HepG2 (cell line): ENCODE measurements at regions not wholly inside any gene's neighbourhood (a gene's known extent, or its start where the extent isn't known, plus 50 kb on each side); places are given as distances from the start of the nearest gene placed in this dataset.

Experiments
- ATAC-seq: fragments of 200-7000 bp; cut with Tn5 transposase; 3 replicates; pipeline ENCODE4 v1.9.1; 2020; ENCODE audit warnings: mild to moderate bottlenecking, moderate library complexity
- BruUV-seq: library from RNA; stranded (reverse); fragments of 400-500 nt; replicated peaks from 2 replicates; lab custom pipeline; 2021; lab: Mats Ljungman, UMichigan
- CTCF ChIA-PET: fragments of 300-600 bp; formaldehyde crosslinking; extraction: SDS; loops from one replicate; lab custom pipeline; 2021; ENCODE audit warnings: low total read pairs, inconsistent platforms, low intra/inter-chr PET ratio; lab: Yijun Ruan, JAX
- POLR2A ChIA-PET: fragments of 350-600 bp; sonication (Branson Sonifier 250); formaldehyde crosslinking; loops from one replicate; lab custom pipeline; 2020; ENCODE audit warnings: antibody characterized with exemption, inconsistent platforms; lab: Yijun Ruan, JAX
- DNase-seq: peaks from one replicate; pipeline ENCODE4 v3.0.0-alpha.2; 2015; ENCODE audit warnings: low spot score
- FAIRE-seq: peaks from 3 replicates; lab custom pipeline; 2011; peaks lifted over from hg19 to GRCh38; lab: Jason Lieb, UNC
- H2AFZ ChIP-seq: one replicate; pipeline ENCODE4 v1.6.1; 2011; ENCODE audit warnings: low read length, inconsistent platforms
- H3K27ac ChIP-seq: fragments of 300-600 bp; 3 replicates; pipeline ENCODE4 v1.8.0; 2011; ENCODE audit warnings: mixed run types, mild to moderate bottlenecking, mixed read lengths, low read length, inconsistent platforms; ENCODE audit not compliant: insufficient read depth; ENCODE audit errors: extremely low read length
- H3K27me3 ChIP-seq, 2 experiments: fragments of 200-600 bp in 1 of 2; 2 replicates in 1 of 2; 3 replicates in 1 of 2; pipeline versions ENCODE4 v1.6.0 to v1.8.0; 2011; ENCODE audit warnings: low read length in 2 of 2, mild to moderate bottlenecking in 2 of 2, moderate library complexity in 2 of 2, inconsistent platforms in 1 of 2; ENCODE audit not compliant: insufficient read depth in 2 of 2, control insufficient read depth in 1 of 2
- H3K36me3 ChIP-seq, 2 experiments: fragments of 200-600 bp in 1 of 2; replicated peaks in 1 of 2; 2 replicates in 1 of 2; 3 replicates in 1 of 2; pipeline versions ENCODE4 v1.5.1 to v1.8.0; 2011; ENCODE audit warnings: low read length in 2 of 2, inconsistent platforms in 1 of 2; ENCODE audit not compliant: insufficient read depth in 2 of 2, control insufficient read depth in 1 of 2
- H3K4me1 ChIP-seq: 2 replicates; pipeline ENCODE4 v1.5.1; 2012; ENCODE audit warnings: low read length, inconsistent platforms; ENCODE audit not compliant: insufficient read depth
- H3K4me2 ChIP-seq: 2 replicates; pipeline ENCODE4 v1.6.0; 2011; ENCODE audit warnings: low read depth, low read length, inconsistent platforms
- H3K4me3 ChIP-seq, 3 experiments: fragments of 200-600 bp in 1 of 3; sonication (generic), shearing (Covaris generic) in 1 of 3; replicated peaks in 1 of 3; 2 replicates each; pipeline ENCODE4 v1.5.1; 2011 to 2016; ENCODE audit warnings: low read length in 3 of 3, inconsistent platforms in 2 of 3, low read depth in 2 of 3, mild to moderate bottlenecking in 2 of 3, control low read depth in 1 of 3, mixed read lengths in 1 of 3; ENCODE audit not compliant: insufficient read depth in 1 of 3
- H3K79me2 ChIP-seq: one replicate; pipeline ENCODE4 v1.6.1; 2011; ENCODE audit warnings: low read length, inconsistent platforms; ENCODE audit not compliant: insufficient read depth
- H3K9ac ChIP-seq: 2 replicates; pipeline ENCODE4 v1.6.0; 2011; ENCODE audit warnings: mild to moderate bottlenecking, low read depth, low read length, inconsistent platforms; ENCODE audit not compliant: insufficient read depth
- H3K9me3 ChIP-seq: 2 replicates; pipeline ENCODE4 v1.5.1; 2012; ENCODE audit warnings: mild to moderate bottlenecking, low read length
- H4K20me1 ChIP-seq: 2 replicates; pipeline ENCODE4 v1.6.0; 2011; ENCODE audit warnings: inconsistent platforms, mild to moderate bottlenecking, low read length, moderate library complexity; ENCODE audit not compliant: insufficient read depth
- CHD4 ChIP-seq: fragments of 200-600 bp; sonication (generic); IDR thresholded peaks from 2 replicates; pipeline ENCODE4 v1.7.0; 2017; ENCODE audit warnings: mild to moderate bottlenecking, low read length, borderline replicate concordance
- KIAA2018 ChIP-seq: sonication (generic); formaldehyde crosslinking; IDR thresholded peaks from 2 replicates; pipeline ENCODE4 v1.5.0; 2020; ENCODE audit warnings: mild to moderate bottlenecking, missing genetic modification reagents, borderline replicate concordance
- SNAPC4 ChIP-seq: sonication (generic); formaldehyde crosslinking; IDR thresholded peaks from 2 replicates; pipeline ENCODE4 v1.4.0; 2020; ENCODE audit warnings: mild to moderate bottlenecking, missing genetic modification reagents
- SP1 ChIP-seq, 2 experiments: fragments of 450-650 bp in 1 of 2; sonication (generic) in 1 of 2; formaldehyde crosslinking in 1 of 2; IDR thresholded peaks; 2 replicates each; pipeline versions ENCODE4 v1.4.0 to v1.6.1; 2016 to 2020; ENCODE audit warnings: missing genetic modification reagents in 1 of 2
- ZFAT ChIP-seq: sonication (generic); formaldehyde crosslinking; conservative IDR thresholded peaks from 2 replicates; pipeline ENCODE4 v1.8.1; 2023; ENCODE audit warnings: missing genetic modification reagents, inconsistent platforms
- ZNF333 ChIP-seq: sonication (generic); formaldehyde crosslinking; IDR thresholded peaks from 2 replicates; pipeline ENCODE4 v1.4.0; 2020; ENCODE audit warnings: mild to moderate bottlenecking, missing genetic modification reagents, borderline replicate concordance
- ZNF691 ChIP-seq: sonication (generic); formaldehyde crosslinking; IDR thresholded peaks from 2 replicates; pipeline ENCODE4 v1.4.0; 2020; ENCODE audit warnings: missing genetic modification reagents, low read depth, mild to moderate bottlenecking, borderline replicate concordance
- WGBS: methylation state at CpG from one replicate; pipeline ENCODE4 v1.1.6; 2017; ENCODE audit warnings: low lambda C conversion rate; 5-methylcytosine and 5-hydroxymethylcytosine counted together
- in situ Hi-C: cut with HindIII; loops from 2 replicates; pipeline ENCODE4 v1.10.0; 2017; ENCODE audit warnings: low pct_unique_long_range_greater_than_20kb; ENCODE audit not compliant: extremely low pct_ligation_motif_present
- intact Hi-C: fragments of 100-400 bp; cut with micrococcal nuclease; formaldehyde crosslinking; loops from one replicate; pipeline ENCODE4 v1.10.0; 2022; ENCODE audit not compliant: unreplicated experiment
- TF ChIP-seq, protein P1 (sequence below): sonication (generic); formaldehyde crosslinking; IDR thresholded peaks from 2 replicates; pipeline ENCODE4 v1.5.1; 2020; ENCODE audit warnings: missing genetic modification reagents, mild to moderate bottlenecking, borderline replicate concordance

DNA sequence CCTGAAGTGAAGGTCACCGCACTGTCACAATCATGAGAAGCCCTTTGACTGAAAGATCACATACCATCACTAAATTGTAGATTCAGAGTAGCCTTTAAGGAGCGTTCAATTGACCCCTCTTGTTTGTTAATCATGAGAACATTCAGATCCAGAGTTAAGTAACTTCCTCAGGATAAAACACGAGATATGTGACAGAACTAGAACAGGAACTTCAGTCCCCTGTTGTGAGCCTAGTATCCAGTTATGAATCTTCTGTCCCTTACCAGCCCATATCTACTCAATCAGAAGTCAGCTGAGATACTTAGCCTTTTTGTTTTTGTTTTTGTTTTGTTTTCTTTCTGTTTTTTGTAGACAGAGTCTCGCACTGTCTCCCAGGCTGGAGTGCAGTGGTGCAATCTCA is 547.3 kb downstream of the DTWD2 start:
- no peak overlapping the region for H2AFZ ChIP-seq
- POLR2A ChIA-PET: no interaction called here
- CTCF ChIA-PET: no interaction called here
- ATAC-seq (no peak), FAIRE-seq (no peak), DNase-seq (no peak)
- no TSS peak for BruUV-seq
- H3K9ac ChIP-seq: no peak overlapping the region
- in situ Hi-C loops: no loop called here
- 3% methylated on average over 4 of the region's 4 CpGs for WGBS
- no peaks in the 10 kb centered on the region; a peak in 1 of 5 replicates for H3K27me3 ChIP-seq
- intact Hi-C loops: no loop called here
- H3K79me2 ChIP-seq: no peaks in the 10 kb centered on the region
- H3K9me3 ChIP-seq: no peaks in the 10 kb centered on the region
- no peaks in the 10 kb centered on the region for H3K36me3 ChIP-seq
- no peak overlapping the region for H3K4me3 ChIP-seq
- H4K20me1 ChIP-seq: no peaks in the 10 kb centered on the region
- no peaks in the 10 kb centered on the region for H3K4me1 ChIP-seq
- no peak overlapping the region for H3K27ac ChIP-seq
- no peak overlapping the region for H3K4me2 ChIP-seq
- TF ChIP-seq CHD4: no peak
- no peak for TF ChIP-seq KIAA2018 (CRISPR knock-in tag)
- no peak for TF ChIP-seq SNAPC4 (CRISPR knock-in tag)
- TF ChIP-seq, protein P1, sequence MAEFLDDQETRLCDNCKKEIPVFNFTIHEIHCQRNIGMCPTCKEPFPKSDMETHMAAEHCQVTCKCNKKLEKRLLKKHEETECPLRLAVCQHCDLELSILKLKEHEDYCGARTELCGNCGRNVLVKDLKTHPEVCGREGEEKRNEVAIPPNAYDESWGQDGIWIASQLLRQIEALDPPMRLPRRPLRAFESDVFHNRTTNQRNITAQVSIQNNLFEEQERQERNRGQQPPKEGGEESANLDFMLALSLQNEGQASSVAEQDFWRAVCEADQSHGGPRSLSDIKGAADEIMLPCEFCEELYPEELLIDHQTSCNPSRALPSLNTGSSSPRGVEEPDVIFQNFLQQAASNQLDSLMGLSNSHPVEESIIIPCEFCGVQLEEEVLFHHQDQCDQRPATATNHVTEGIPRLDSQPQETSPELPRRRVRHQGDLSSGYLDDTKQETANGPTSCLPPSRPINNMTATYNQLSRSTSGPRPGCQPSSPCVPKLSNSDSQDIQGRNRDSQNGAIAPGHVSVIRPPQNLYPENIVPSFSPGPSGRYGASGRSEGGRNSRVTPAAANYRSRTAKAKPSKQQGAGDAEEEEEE: no peak
- no peak for TF ChIP-seq ZNF691 (CRISPR knock-in tag)
- TF ChIP-seq SP1 (IDR thresholded peaks at IDR 0.05): no peak
- TF ChIP-seq SP1 (CRISPR knock-in tag; IDR thresholded peaks at IDR 0.05): no peak
- no peak for TF ChIP-seq ZNF333 (CRISPR knock-in tag)
- TF ChIP-seq ZFAT (CRISPR knock-in tag): no peak
